ENCODE measurements at regions not wholly inside any gene's neighbourhood (a gene's known extent, or its start where the extent isn't known, plus 50 kb on each side); places are given as distances from the start of the nearest gene placed in this dataset.

- DNase-seq (ENCODE audit: low read depth in 3 of 3) = no peak
These were observed 114.5 kb upstream of the GUCY1A1 start for GRCh38 chr4:155552180-155552579.

DNA sequence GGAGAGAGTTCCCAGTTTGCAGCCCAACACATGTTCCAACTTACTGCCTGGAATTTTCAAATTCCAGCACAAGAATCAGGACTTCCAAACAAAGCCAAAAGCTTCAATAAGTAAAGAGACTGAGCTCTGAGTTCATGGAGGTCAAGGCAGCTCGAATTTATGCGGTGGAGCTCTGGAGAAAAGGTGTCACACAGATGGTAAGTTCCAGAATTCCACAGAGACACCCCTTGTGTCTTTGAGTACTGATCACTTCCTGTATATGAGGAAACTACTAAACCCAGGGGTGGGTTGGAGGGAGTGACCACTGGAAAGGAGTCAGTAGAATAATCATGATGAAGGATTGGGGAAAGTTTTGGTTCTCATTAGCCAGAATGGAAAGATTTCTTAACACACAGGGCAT is 118.5 kb upstream of the GUCY1A1 start:
- no peak for DNase-seq (ENCODE audit: low read depth in 3 of 3)

GRCh38 chr4:155546451-155546850 is 120.2 kb upstream of the GUCY1A1 start:
- no peak for DNase-seq (ENCODE audit: low read depth in 3 of 3)

DNA sequence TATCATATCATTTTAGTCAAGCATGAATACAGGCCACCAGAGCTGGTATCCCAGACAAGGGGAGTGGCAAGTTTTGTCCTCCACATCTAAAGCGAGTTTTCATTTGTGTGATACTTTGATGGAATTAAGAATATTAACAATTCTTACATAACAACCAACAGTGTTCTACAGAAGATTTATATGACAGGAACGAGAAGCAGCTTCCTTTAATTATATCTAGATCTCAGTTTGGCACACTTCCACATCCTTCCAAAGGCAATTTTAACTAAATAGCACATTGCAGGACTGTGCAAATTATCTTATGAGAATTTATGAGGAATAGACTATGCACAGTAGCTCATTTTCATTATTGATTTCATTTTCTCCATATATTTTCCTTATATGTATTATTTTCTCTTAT is 121.2 kb upstream of the GUCY1A1 start:
- DNase-seq (ENCODE audit: low read depth in 3 of 3) = no peak

DNA sequence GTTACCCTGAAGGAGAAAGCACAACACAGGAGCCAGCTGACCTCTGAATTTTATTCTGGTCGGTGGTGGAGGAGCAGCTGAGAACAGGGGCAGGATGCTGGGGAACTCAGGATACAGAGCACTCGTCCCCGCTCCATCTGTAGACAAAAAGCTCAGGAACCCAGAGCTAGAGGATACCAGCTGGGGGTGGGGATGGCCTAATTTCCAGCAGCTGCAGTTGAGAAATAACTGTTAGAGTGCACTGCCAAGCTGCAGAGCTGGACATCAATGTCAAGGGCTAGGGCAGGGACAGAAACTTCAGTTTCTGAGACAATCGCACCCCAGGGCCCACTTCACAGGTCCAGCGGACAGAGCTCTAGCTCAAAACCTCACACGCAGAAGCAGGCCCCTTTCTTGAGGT is 122.1 kb upstream of the GUCY1A1 start:
- DNase-seq (ENCODE audit: low read depth in 3 of 3) = no peak

GRCh38 chr4:155543126-155543765 is 123.4 kb upstream of the GUCY1A1 start:
- DNase-seq (ENCODE audit: low read depth in 3 of 3) = no peak

DNA sequence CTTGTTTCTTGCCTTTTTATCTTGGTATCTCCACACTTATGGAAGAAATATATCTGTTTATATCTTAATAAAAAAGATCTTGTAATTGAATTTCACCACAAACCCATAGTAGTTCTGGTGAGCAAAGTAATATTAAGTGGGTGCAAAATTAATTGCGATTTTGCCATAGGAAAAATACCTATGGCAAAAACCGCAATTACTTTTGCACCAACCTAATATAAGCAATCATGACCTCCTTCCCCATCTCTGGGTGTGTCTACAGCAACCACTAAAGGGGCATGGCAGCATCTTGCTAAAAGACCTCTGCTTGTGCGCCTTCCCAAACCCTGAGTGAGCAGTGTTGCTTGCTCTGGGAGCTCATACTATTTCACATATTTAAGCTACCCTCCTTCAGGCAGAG is 124.2 kb upstream of the GUCY1A1 start:
- DNase-seq (ENCODE audit: low read depth in 3 of 3) = no peak

DNA sequence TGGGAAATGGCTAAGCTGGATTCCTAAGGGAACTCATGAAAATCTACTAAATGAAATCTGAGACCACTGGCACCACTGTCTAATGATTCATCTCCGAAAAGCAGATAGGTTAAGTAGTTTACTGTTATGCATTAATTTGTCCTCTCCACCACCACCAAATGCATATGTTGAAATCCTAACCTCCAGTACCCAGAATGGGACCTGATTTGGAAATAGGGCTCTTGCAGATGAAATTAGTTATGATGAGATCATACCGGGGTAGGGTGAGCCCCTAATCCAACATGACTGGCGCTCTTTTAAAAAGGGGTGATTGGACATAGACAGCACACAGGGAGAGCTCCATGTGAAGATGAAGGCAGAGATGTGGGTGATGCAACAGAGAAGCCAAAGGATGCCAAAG is 124.9 kb upstream of the GUCY1A1 start:
- DNase-seq (ENCODE audit: low read depth in 3 of 3) = no peak

- no peak for DNase-seq (ENCODE audit: low read depth in 3 of 3)
These were observed 126.0 kb upstream of the GUCY1A1 start for GRCh38 chr4:155540698-155541097.

DNA sequence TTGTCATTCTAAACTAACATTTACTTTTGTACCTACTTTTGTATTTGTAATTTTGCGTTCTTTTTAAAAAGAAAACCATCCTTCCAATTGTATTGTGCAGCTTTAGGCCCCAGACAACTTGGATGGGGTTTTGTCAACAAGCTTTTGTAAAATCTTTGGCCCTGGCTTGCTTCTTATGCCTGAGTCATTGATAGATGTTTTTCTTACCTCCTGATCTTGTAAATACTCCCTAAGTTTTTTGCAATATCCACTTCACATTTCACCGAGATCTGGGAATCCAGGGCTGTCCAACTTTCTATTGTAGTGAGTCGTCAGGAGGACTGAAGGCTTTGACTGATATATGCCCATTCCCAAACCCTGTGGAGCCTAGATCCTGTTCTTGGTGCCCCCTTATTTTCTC is 126.9 kb upstream of the GUCY1A1 start:
- DNase-seq (ENCODE audit: low read depth in 3 of 3) = no peak

- no peak for DNase-seq (ENCODE audit: low read depth in 3 of 3)
These were observed 130.7 kb upstream of the GUCY1A1 start for GRCh38 chr4:155535802-155536454.

- DNase-seq (ENCODE audit: low read depth in 3 of 3) = no peak
These were observed 134.1 kb upstream of the GUCY1A1 start for GRCh38 chr4:155532373-155533085.

DNA sequence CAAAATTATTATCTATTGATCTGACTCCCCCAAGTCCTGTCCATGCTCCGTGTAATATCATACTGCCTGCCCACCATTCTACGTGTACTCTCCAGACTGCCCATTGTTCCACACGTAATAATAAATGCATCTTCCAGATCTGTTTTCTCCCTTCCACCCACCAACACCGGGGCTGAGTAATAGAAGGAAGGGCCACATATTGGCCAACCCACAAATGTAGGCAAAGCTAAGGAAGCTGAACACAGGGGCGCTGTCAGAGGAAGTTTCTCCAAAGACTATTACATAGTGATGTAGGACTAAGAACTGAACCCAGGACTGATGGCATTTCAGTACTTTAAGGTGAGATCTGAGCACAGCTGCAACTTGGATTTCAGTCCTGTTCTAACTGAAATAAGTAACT is 135.8 kb upstream of the GUCY1A1 start:
- no peak for DNase-seq (ENCODE audit: low read depth in 3 of 3)

DNA sequence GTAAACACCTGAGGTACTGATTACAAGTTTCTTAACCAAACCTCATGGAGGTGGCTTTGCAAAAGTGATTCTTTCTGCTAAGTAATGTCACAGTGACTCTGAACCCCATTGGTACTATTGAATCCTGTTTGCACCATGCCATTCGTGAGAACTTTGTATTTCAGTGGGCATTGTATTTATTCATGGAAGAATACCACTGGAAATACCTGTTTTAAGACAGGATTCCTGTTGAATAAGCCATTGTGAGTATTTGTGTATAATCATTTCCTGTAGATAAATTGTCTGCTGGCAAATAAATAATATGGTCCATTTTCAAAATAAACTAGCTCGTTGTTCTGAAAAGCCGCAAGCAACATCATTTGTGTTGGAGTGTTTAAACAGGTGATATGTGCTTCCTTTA is 136.4 kb upstream of the GUCY1A1 start:
- no peak for DNase-seq (ENCODE audit: low read depth in 3 of 3)

GRCh38 chr4:155529716-155530115 is 136.9 kb upstream of the GUCY1A1 start:
- no peak for DNase-seq (ENCODE audit: low read depth in 3 of 3)

DNA sequence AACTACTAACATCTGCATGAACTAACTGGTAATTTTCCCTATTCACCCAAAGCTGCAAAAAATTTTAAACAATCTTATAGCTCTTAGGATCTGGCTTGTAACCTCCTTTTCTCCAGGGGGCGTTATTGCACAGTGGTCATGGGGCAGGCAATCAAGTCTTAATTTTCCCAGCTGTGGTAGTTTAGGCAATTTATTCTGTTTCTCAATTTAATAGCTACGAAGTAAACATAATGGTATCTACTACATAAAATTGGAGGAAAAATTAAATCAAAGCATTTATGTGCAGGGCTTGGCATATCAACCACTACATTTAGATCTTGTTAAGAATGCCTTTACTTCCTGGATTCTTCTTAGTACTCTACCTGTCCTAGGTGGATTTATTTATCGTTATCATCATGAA is 137.4 kb upstream of the GUCY1A1 start:
- DNase-seq (ENCODE audit: low read depth in 3 of 3) = no peak

GRCh38 chr4:155526452-155527169 is 140.0 kb upstream of the GUCY1A1 start:
- no peak for DNase-seq (ENCODE audit: low read depth in 3 of 3)

DNA sequence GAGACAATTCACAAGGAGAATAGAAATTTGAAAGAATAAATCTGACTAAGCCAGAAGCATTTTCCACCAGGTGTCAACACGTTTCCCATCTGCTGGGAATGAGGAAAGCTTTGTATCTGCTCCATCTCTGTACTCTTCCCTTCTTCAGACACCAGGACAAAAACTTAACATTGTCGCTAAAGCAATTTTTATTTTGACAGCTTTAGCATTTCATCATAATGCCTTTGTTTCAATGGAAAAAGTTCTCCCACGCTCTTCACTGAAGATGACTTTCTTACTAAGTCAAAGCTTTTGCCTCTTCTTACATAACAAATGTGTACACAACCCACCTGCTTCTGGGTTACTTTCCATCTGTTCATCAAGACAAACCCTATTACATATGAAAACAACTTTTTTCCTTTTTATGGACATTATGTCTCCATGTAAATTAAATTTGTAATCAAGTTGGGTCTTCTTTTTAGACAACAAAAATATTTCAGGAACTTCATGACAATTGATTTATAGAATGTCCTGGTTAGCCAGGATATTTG is 141.7 kb upstream of the GUCY1A1 start:
- DNase-seq (ENCODE audit: low read depth in 3 of 3) = no peak

DNA sequence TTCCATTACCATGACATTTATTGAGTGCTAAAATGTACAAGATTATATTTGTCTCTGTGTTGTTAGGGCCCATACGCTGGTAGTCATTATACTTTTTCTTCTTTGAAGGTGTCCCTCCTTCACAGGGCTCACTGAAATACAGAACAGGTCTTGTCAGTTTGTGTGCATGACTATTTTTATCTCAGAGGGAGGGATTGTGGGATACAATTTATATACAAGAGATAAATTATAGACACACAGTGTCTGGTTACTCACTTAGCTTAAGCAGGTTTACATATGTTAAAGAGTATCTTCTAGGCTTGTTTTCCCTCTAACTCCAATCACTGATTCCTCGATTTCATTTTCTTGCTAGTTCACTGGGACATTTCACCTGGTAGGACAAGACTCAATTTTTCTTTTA is 143.3 kb upstream of the GUCY1A1 start:
- DNase-seq (ENCODE audit: low read depth in 3 of 3) = no peak

DNA sequence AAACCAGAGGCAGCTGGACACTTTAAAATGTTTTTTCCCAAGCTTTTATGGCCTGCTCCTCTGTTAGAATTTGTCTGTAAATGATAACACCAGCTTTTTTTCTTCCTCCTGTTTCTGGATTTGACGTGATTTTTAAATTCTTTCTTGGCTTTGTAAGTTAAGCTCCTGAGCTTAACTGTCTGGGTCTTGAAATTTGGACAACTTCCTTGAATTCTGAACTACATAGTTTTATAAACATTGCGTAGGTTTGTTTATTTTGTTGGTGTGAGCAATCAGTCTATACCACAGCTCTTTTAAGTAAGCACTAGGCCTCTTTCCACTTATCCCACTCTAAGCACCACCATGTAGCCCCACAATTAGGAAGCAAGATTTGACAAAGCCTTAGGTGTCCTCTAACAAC is 144.4 kb upstream of the GUCY1A1 start:
- DNase-seq (ENCODE audit: low read depth in 3 of 3) = no peak

DNA sequence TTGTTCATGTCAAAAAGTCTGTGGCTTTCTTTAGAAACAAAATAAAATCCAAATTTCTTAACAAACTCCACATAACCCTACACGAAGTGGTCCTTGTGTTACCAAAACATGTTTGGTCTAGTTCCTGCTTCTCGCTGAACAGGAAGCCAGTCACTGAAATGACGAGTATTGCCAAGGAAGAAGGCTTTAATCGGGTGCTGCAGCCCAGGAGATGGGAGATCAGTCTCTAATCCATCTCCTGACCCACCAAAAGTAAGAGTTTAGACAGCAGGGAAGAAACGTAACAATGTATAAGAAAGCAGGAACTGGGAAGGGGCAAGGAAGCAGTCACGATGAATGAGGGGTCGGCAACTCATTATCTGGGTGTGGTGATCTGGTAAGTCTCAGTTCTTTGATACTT is 144.6 kb upstream of the MAP9 start:
- no peak for DNase-seq (ENCODE audit: low read depth in 3 of 3)

- DNase-seq (ENCODE audit: low read depth in 3 of 3) = no peak
These were observed 138.8 kb upstream of the MAP9 start for GRCh38 chr4:155515444-155516075.
